ENCODE measurements at regions not wholly inside any gene's neighbourhood (a gene's known extent, or its start where the extent isn't known, plus 50 kb on each side); places are given as distances from the start of the nearest gene placed in this dataset.
"Not testable (repeated sequence)": the region's sequence is repeated elsewhere in the genome, so short reads cannot be mapped to it uniquely, and the experiment has no call there.

- TF ChIP-seq CTCF (IDR thresholded peaks at IDR 0.05); CREM (CRISPR knock-in tag; IDR thresholded peaks at IDR 0.05); ZNF219 (CRISPR knock-in tag; IDR thresholded peaks at IDR 0.05; ENCODE audit: borderline replicate concordance): not testable (repeated sequence)
Observed at GRCh38 chr1:83427566-83427965, 571.4 kb downstream of the TTLL7 start.
